ENCODE measurements at regions not wholly inside any gene's neighbourhood (a gene's known extent, or its start where the extent isn't known, plus 50 kb on each side); places are given as distances from the start of the nearest gene placed in this dataset.

DNA sequence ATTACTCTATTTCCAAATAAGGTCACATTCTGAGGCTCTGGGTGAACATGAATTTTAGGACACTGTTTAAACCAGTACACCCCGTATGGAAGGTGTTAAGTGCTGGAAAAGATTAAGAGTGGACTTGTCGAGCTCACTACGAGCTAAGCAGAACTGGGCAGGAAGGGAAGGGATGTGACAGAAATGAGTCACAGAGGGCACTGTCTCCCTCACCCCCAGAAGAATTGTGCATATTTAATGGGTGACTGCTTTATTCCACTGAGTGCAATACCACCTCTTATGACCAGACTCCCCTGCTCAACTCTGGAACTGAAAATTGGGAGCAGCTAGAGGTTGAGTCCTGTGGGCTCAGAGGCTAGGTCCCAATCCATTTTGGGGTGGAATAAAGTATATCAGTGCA lies 187.4 kb upstream of the RPS6KA3 start:
- H3K4me1 ChIP-seq (ENCODE audit: control insufficient read depth in 1 of 2, insufficient read depth in 1 of 2, low read depth in 1 of 2, low read length in 1 of 2) = no peaks in the 10 kb centered on the region
- no peaks in the 10 kb centered on the region for H3K27me3 ChIP-seq
- TF ChIP-seq, protein P1, sequence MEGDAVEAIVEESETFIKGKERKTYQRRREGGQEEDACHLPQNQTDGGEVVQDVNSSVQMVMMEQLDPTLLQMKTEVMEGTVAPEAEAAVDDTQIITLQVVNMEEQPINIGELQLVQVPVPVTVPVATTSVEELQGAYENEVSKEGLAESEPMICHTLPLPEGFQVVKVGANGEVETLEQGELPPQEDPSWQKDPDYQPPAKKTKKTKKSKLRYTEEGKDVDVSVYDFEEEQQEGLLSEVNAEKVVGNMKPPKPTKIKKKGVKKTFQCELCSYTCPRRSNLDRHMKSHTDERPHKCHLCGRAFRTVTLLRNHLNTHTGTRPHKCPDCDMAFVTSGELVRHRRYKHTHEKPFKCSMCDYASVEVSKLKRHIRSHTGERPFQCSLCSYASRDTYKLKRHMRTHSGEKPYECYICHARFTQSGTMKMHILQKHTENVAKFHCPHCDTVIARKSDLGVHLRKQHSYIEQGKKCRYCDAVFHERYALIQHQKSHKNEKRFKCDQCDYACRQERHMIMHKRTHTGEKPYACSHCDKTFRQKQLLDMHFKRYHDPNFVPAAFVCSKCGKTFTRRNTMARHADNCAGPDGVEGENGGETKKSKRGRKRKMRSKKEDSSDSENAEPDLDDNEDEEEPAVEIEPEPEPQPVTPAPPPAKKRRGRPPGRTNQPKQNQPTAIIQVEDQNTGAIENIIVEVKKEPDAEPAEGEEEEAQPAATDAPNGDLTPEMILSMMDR (IDR thresholded peaks at IDR 0.05) = no peak
- H3K27ac ChIP-seq = no peak overlapping the region
- no peaks in the 10 kb centered on the region for H3K36me3 ChIP-seq
- H3K4me3 ChIP-seq (ENCODE audit: low read depth in 1 of 2, low read length in 1 of 2) = no peak overlapping the region
- H3K9me3 ChIP-seq = no peaks in the 10 kb centered on the region

DNA sequence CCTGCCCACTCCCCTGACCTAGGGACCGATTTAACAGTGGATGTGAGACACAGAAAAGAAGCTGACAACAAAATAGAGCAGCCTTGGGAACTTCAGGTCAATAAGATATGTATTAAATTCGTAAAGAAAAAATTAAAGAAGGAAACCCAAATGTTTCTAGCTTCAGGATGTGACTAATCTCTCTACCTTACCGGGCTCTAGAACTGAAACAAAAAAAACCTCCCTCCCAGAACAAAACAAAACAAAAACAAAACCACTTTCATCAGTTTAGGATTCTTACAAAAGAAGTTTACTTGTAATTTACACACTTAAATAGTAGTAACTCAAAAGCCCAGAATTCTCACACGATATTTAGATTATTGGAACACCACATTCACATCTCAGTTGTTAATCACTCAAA lies 185.8 kb upstream of the RPS6KA3 start:
- TF ChIP-seq, protein P1 (IDR thresholded peaks at IDR 0.05) = no peak
- Histone ChIP-seq H3K4me3 (ENCODE audit: low read depth in 1 of 2, low read length in 1 of 2) (no peak overlapping the region), H3K36me3 (no peaks in the 10 kb centered on the region), H3K27ac (no peak overlapping the region), H3K9me3 (no peaks in the 10 kb centered on the region), H3K27me3 (no peaks in the 10 kb centered on the region), H3K4me1 (ENCODE audit: control insufficient read depth in 1 of 2, insufficient read depth in 1 of 2, low read depth in 1 of 2, low read length in 1 of 2) (no peaks in the 10 kb centered on the region)

DNA sequence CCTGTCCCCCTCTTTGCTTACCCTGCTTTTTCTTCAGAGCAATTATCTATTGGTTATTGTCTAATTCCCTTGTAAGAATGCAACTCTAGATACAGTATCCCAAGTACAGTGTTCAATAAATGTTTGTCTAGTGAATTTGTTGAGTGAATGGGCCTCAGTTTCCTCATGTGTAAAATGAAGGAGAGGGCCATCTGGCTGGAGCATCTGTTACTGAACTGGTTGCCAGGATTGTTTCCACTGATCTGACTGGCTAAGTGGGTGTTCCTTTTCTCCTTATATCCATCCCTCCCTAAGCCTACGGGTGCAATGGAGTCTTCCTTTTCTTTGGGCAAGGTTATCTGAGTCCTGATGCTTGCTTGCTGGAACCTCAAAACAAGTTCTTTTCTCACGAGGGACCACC lies 185.2 kb upstream of the RPS6KA3 start:
- H3K4me3 ChIP-seq (ENCODE audit: low read depth in 1 of 2, low read length in 1 of 2) = no peak overlapping the region
- H3K4me1 ChIP-seq (ENCODE audit: control insufficient read depth in 1 of 2, insufficient read depth in 1 of 2, low read depth in 1 of 2, low read length in 1 of 2) = no peaks in the 10 kb centered on the region
- TF ChIP-seq, protein P1 (IDR thresholded peaks at IDR 0.05) = no peak
- H3K27me3 ChIP-seq = no peaks in the 10 kb centered on the region
- H3K27ac ChIP-seq = no peak overlapping the region
- H3K36me3 ChIP-seq = no peaks in the 10 kb centered on the region
- no peaks in the 10 kb centered on the region for H3K9me3 ChIP-seq

DNA sequence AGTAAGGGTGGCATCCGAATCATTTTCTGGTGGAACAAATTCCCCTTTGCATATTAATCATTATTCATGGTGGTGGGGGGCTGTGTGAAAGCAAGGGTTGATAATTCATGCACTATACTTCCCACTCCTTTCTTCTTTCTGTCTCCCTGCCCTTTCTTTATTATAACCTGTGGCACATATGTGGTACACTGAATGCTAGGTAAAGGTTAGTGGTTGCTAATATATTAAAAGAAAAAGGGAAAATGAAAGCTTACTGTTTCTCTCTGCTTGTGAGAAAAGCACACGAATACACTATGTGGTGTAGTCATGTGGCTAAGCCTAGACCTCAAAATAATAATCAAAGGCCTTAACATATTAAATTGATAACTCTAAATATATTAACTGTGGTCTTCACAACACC lies 178.4 kb upstream of the RPS6KA3 start:
- Histone ChIP-seq H3K4me3 (ENCODE audit: low read depth in 1 of 2, low read length in 1 of 2) (no peak overlapping the region), H3K27me3 (no peaks in the 10 kb centered on the region), H3K9me3 (no peaks in the 10 kb centered on the region), H3K27ac (no peak overlapping the region), H3K4me1 (ENCODE audit: control insufficient read depth in 1 of 2, insufficient read depth in 1 of 2, low read depth in 1 of 2, low read length in 1 of 2) (peaks cover 17 to 18% of the 10 kb centered on the region in 2 experiments), H3K36me3 (no peaks in the 10 kb centered on the region)
- TF ChIP-seq, protein P1 (IDR thresholded peaks at IDR 0.05) = no peak

GRCh38 chrX:20442597-20442996 lies 175.9 kb upstream of the RPS6KA3 start:
- peaks cover 17 to 18% of the 10 kb centered on the region in 2 experiments for H3K4me1 ChIP-seq (ENCODE audit: control insufficient read depth in 1 of 2, insufficient read depth in 1 of 2, low read depth in 1 of 2, low read length in 1 of 2)
- no peaks in the 10 kb centered on the region for H3K27me3 ChIP-seq
- no peaks in the 10 kb centered on the region for H3K36me3 ChIP-seq
- H3K9me3 ChIP-seq = no peaks in the 10 kb centered on the region
- H3K27ac ChIP-seq = no peak overlapping the region
- H3K4me3 ChIP-seq (ENCODE audit: low read depth in 1 of 2, low read length in 1 of 2) = no peak overlapping the region
- TF ChIP-seq, protein P1 (IDR thresholded peaks at IDR 0.05) = peak; percentile 54

DNA sequence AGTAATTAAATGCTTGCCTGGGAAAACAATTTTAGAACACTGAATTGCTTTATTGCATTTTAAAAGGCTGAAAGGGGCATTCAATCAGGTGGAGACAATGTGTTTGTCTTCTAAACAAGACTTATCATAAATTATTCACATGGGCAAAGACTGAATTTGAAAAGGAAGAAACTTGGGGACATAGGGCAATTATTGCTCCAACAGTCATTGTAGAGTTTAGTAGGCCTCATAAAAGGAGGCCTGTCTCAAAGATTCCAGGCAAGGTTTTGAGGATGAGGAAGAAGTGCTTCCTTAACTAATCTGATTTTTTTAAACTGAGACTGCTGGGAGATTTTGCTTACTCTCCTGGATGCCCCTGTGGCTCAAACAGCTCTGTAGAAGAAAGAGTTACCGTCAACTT lies 174.4 kb upstream of the RPS6KA3 start:
- Histone ChIP-seq H3K4me1 (ENCODE audit: control insufficient read depth in 1 of 2, insufficient read depth in 1 of 2, low read depth in 1 of 2, low read length in 1 of 2) (peaks cover 17 to 18% of the 10 kb centered on the region in 2 experiments), H3K27ac (no peak overlapping the region), H3K9me3 (no peaks in the 10 kb centered on the region), H3K27me3 (no peaks in the 10 kb centered on the region), H3K36me3 (no peaks in the 10 kb centered on the region), H3K4me3 (ENCODE audit: low read depth in 1 of 2, low read length in 1 of 2) (no peak overlapping the region)
- TF ChIP-seq, protein P1 (IDR thresholded peaks at IDR 0.05) = no peak
